ENCODE measurements at regions not wholly inside any gene's neighbourhood (a gene's known extent, or its start where the extent isn't known, plus 50 kb on each side); places are given as distances from the start of the nearest gene placed in this dataset.

- no peak overlapping the region for H3K4me2 ChIP-seq (ENCODE audit: low read length)
- H3K27me3 ChIP-seq (ENCODE audit: control insufficient read depth, insufficient read depth, low read length) = peaks cover 2% of the 10 kb centered on the region
- H3K4me1 ChIP-seq (ENCODE audit: control insufficient read depth, insufficient read depth, low read length) = no peaks in the 10 kb centered on the region
- H3K9ac ChIP-seq (ENCODE audit: low read depth, low read length) = no peak overlapping the region
- no peaks in the 10 kb centered on the region for H3K9me3 ChIP-seq (replicated peaks; ENCODE audit: low read length)
- H3K4me3 ChIP-seq (ENCODE audit: low read length) = no peak overlapping the region
- no peaks in the 10 kb centered on the region for H3K36me3 ChIP-seq (ENCODE audit: insufficient read depth, low read length)
Observed at GRCh38 chr5:87665166-87665565, 252.4 kb upstream of the CCNH start.

- Histone ChIP-seq H3K4me2 (ENCODE audit: low read length) (no peak overlapping the region), H3K36me3 (ENCODE audit: insufficient read depth, low read length) (no peaks in the 10 kb centered on the region), H3K4me1 (ENCODE audit: control insufficient read depth, insufficient read depth, low read length) (no peaks in the 10 kb centered on the region), H3K9ac (ENCODE audit: low read depth, low read length) (no peak overlapping the region), H3K9me3 (replicated peaks; ENCODE audit: low read length) (no peaks in the 10 kb centered on the region), H3K4me3 (ENCODE audit: low read length) (no peak overlapping the region), H3K27me3 (ENCODE audit: control insufficient read depth, insufficient read depth, low read length) (peaks cover 2% of the 10 kb centered on the region)
Observed at GRCh38 chr5:87661784-87662566, 249.2 kb upstream of the CCNH start.

- H3K4me1 ChIP-seq (ENCODE audit: control insufficient read depth, insufficient read depth, low read length) = no peaks in the 10 kb centered on the region
Observed at GRCh38 chr5:87653242-87653641, 240.5 kb upstream of the CCNH start.

GRCh38 chr5:87650284-87650683 is 237.6 kb upstream of the CCNH start:
- no peaks in the 10 kb centered on the region for H3K9me3 ChIP-seq (replicated peaks; ENCODE audit: low read length)
- H3K36me3 ChIP-seq (ENCODE audit: insufficient read depth, low read length) = no peaks in the 10 kb centered on the region
- H3K4me3 ChIP-seq (ENCODE audit: low read length) = no peak overlapping the region
- H3K4me2 ChIP-seq (ENCODE audit: low read length) = no peak overlapping the region
- H3K27me3 ChIP-seq (ENCODE audit: control insufficient read depth, insufficient read depth, low read length) = no peaks in the 10 kb centered on the region
- H3K4me1 ChIP-seq (ENCODE audit: control insufficient read depth, insufficient read depth, low read length) = no peaks in the 10 kb centered on the region
- H3K9ac ChIP-seq (ENCODE audit: low read depth, low read length) = no peak overlapping the region

More at GRCh38 chr5:87653242-87653641, 240.5 kb upstream of the CCNH start:
- H3K27me3 ChIP-seq (ENCODE audit: control insufficient read depth, insufficient read depth, low read length) = no peaks in the 10 kb centered on the region
- no peaks in the 10 kb centered on the region for H3K9me3 ChIP-seq (replicated peaks; ENCODE audit: low read length)
- H3K4me3 ChIP-seq (ENCODE audit: low read length) = no peak overlapping the region
- no peak overlapping the region for H3K4me2 ChIP-seq (ENCODE audit: low read length)
- H3K9ac ChIP-seq (ENCODE audit: low read depth, low read length) = no peak overlapping the region
- H3K36me3 ChIP-seq (ENCODE audit: insufficient read depth, low read length) = no peaks in the 10 kb centered on the region

- Histone ChIP-seq H3K4me1 (ENCODE audit: control insufficient read depth, insufficient read depth, low read length) (no peaks in the 10 kb centered on the region), H3K4me2 (ENCODE audit: low read length) (no peak overlapping the region), H3K9ac (ENCODE audit: low read depth, low read length) (no peak overlapping the region), H3K9me3 (replicated peaks; ENCODE audit: low read length) (no peaks in the 10 kb centered on the region), H3K36me3 (ENCODE audit: insufficient read depth, low read length) (no peaks in the 10 kb centered on the region), H3K4me3 (ENCODE audit: low read length) (no peak overlapping the region), H3K27me3 (ENCODE audit: control insufficient read depth, insufficient read depth, low read length) (no peaks in the 10 kb centered on the region)
Observed at GRCh38 chr5:87649455-87649854, 236.7 kb upstream of the CCNH start.

GRCh38 chr5:87645224-87645623 is 232.5 kb upstream of the CCNH start:
- no peaks in the 10 kb centered on the region for H3K36me3 ChIP-seq (ENCODE audit: insufficient read depth, low read length)
- no peaks in the 10 kb centered on the region for H3K9me3 ChIP-seq (replicated peaks; ENCODE audit: low read length)
- no peaks in the 10 kb centered on the region for H3K27me3 ChIP-seq (ENCODE audit: control insufficient read depth, insufficient read depth, low read length)
- no peaks in the 10 kb centered on the region for H3K4me1 ChIP-seq (ENCODE audit: control insufficient read depth, insufficient read depth, low read length)
- H3K4me3 ChIP-seq (ENCODE audit: low read length) = no peak overlapping the region
- no peak overlapping the region for H3K9ac ChIP-seq (ENCODE audit: low read depth, low read length)
- H3K4me2 ChIP-seq (ENCODE audit: low read length) = no peak overlapping the region

- no peak overlapping the region for H3K4me2 ChIP-seq (ENCODE audit: low read length)
- H3K4me1 ChIP-seq (ENCODE audit: control insufficient read depth, insufficient read depth, low read length) = no peaks in the 10 kb centered on the region
- H3K9ac ChIP-seq (ENCODE audit: low read depth, low read length) = no peak overlapping the region
- no peak overlapping the region for H3K4me3 ChIP-seq (ENCODE audit: low read length)
- no peaks in the 10 kb centered on the region for H3K36me3 ChIP-seq (ENCODE audit: insufficient read depth, low read length)
- no peaks in the 10 kb centered on the region for H3K27me3 ChIP-seq (ENCODE audit: control insufficient read depth, insufficient read depth, low read length)
- H3K9me3 ChIP-seq (replicated peaks; ENCODE audit: low read length) = no peaks in the 10 kb centered on the region
Observed at GRCh38 chr5:87640902-87641301, 228.2 kb upstream of the CCNH start.

- H3K4me1 ChIP-seq (ENCODE audit: control insufficient read depth, insufficient read depth, low read length) = no peaks in the 10 kb centered on the region
- no peak overlapping the region for H3K4me2 ChIP-seq (ENCODE audit: low read length)
- H3K9ac ChIP-seq (ENCODE audit: low read depth, low read length) = no peak overlapping the region
- no peaks in the 10 kb centered on the region for H3K36me3 ChIP-seq (ENCODE audit: insufficient read depth, low read length)
- H3K27me3 ChIP-seq (ENCODE audit: control insufficient read depth, insufficient read depth, low read length) = peaks cover 4% of the 10 kb centered on the region
- no peaks in the 10 kb centered on the region for H3K9me3 ChIP-seq (replicated peaks; ENCODE audit: low read length)
- no peak overlapping the region for H3K4me3 ChIP-seq (ENCODE audit: low read length)
Observed at GRCh38 chr5:87627363-87627762, 214.6 kb upstream of the CCNH start.

- Histone ChIP-seq H3K4me3 (ENCODE audit: low read length) (no peak overlapping the region), H3K9me3 (replicated peaks; ENCODE audit: low read length) (no peaks in the 10 kb centered on the region), H3K4me1 (ENCODE audit: control insufficient read depth, insufficient read depth, low read length) (no peaks in the 10 kb centered on the region), H3K27me3 (ENCODE audit: control insufficient read depth, insufficient read depth, low read length) (no peaks in the 10 kb centered on the region), H3K36me3 (ENCODE audit: insufficient read depth, low read length) (no peaks in the 10 kb centered on the region), H3K4me2 (ENCODE audit: low read length) (no peak overlapping the region), H3K9ac (ENCODE audit: low read depth, low read length) (no peak overlapping the region)
Observed at GRCh38 chr5:87608385-87608784, 195.7 kb upstream of the CCNH start.

- H3K4me3 ChIP-seq (ENCODE audit: low read length) = no peak overlapping the region
- no peaks in the 10 kb centered on the region for H3K4me1 ChIP-seq (ENCODE audit: control insufficient read depth, insufficient read depth, low read length)
- no peaks in the 10 kb centered on the region for H3K9me3 ChIP-seq (replicated peaks; ENCODE audit: low read length)
- no peak overlapping the region for H3K9ac ChIP-seq (ENCODE audit: low read depth, low read length)
- H3K4me2 ChIP-seq (ENCODE audit: low read length) = no peak overlapping the region
- no peaks in the 10 kb centered on the region for H3K36me3 ChIP-seq (ENCODE audit: insufficient read depth, low read length)
- no peaks in the 10 kb centered on the region for H3K27me3 ChIP-seq (ENCODE audit: control insufficient read depth, insufficient read depth, low read length)
Observed at GRCh38 chr5:87605663-87606062, 192.9 kb upstream of the CCNH start.

- H3K9ac ChIP-seq (ENCODE audit: low read depth, low read length) = no peak overlapping the region
- no peak overlapping the region for H3K4me3 ChIP-seq (ENCODE audit: low read length)
- no peaks in the 10 kb centered on the region for H3K27me3 ChIP-seq (ENCODE audit: control insufficient read depth, insufficient read depth, low read length)
- no peaks in the 10 kb centered on the region for H3K36me3 ChIP-seq (ENCODE audit: insufficient read depth, low read length)
- H3K4me2 ChIP-seq (ENCODE audit: low read length) = no peak overlapping the region
- H3K9me3 ChIP-seq (replicated peaks; ENCODE audit: low read length) = no peaks in the 10 kb centered on the region
- no peaks in the 10 kb centered on the region for H3K4me1 ChIP-seq (ENCODE audit: control insufficient read depth, insufficient read depth, low read length)
Observed at GRCh38 chr5:87599778-87600177, 187.0 kb upstream of the CCNH start.

- no peaks in the 10 kb centered on the region for H3K36me3 ChIP-seq (ENCODE audit: insufficient read depth, low read length)
- H3K9me3 ChIP-seq (replicated peaks; ENCODE audit: low read length) = no peaks in the 10 kb centered on the region
- H3K4me1 ChIP-seq (ENCODE audit: control insufficient read depth, insufficient read depth, low read length) = no peaks in the 10 kb centered on the region
- no peaks in the 10 kb centered on the region for H3K27me3 ChIP-seq (ENCODE audit: control insufficient read depth, insufficient read depth, low read length)
- no peak overlapping the region for H3K4me2 ChIP-seq (ENCODE audit: low read length)
- H3K4me3 ChIP-seq (ENCODE audit: low read length) = no peak overlapping the region
- no peak overlapping the region for H3K9ac ChIP-seq (ENCODE audit: low read depth, low read length)
Observed at GRCh38 chr5:87598460-87598859, 185.7 kb upstream of the CCNH start.

Data from skeletal muscle satellite cell (primary cell).